K562 (cell line): ENCODE measurements at regions not wholly inside any gene's neighbourhood (a gene's known extent, or its start where the extent isn't known, plus 50 kb on each side); places are given as distances from the start of the nearest gene placed in this dataset.

Source experiments
- ATAC-seq: fragments of 200-7000 bp; cut with Tn5 transposase; 3 replicates; pipeline ENCODE4 v1.9.1; 2020; ENCODE audit warnings: moderate library complexity
- BruUV-seq: library from RNA; stranded (reverse); fragments of 400-500 nt; replicated peaks from 2 replicates; lab custom pipeline; 2021; lab: Mats Ljungman, UMichigan
- CTCF ChIA-PET: fragments of 300-600 bp; formaldehyde crosslinking; extraction: SDS; loops from one replicate; lab custom pipeline; 2021; ENCODE audit warnings: low intra/inter-chr PET ratio; lab: Yijun Ruan, JAX
- POLR2A ChIA-PET: fragments of 300-600, 350-650 bp; sonication (Branson Sonifier 250); formaldehyde crosslinking; extraction: SDS; loops from one replicate; lab custom pipeline; 2021; ENCODE audit warnings: antibody characterized with exemption, inconsistent platforms; lab: Yijun Ruan, JAX
- DNase-seq, 4 experiments: peaks; one replicate each; pipeline versions ENCODE4 v3.0.0 to v3.0.0-alpha.2; 2011 to 2018; ENCODE audit warnings: low spot score in 3 of 4, mixed read lengths in 3 of 4; ENCODE audit errors: extremely low read depth in 1 of 4
- FAIRE-seq: peaks from 2 replicates; lab custom pipeline; 2011; peaks lifted over from hg19 to GRCh38; lab: Jason Lieb, UNC
- H2AFZ ChIP-seq: 2 replicates; pipeline ENCODE4 v1.6.0; 2011; ENCODE audit warnings: low read depth, low read length, control low read depth, inconsistent platforms
- H3K27ac ChIP-seq: fragments of 200-600 bp; 3 replicates; pipeline ENCODE4 v1.8.0; 2011; ENCODE audit warnings: low read depth, mild to moderate bottlenecking, control low read depth, inconsistent platforms, low read length, moderate library complexity, mixed read lengths; ENCODE audit errors: extremely low read depth
- H3K27me3 ChIP-seq, 2 experiments: fragments of 300-600 bp in 1 of 2; 2 replicates in 1 of 2; 3 replicates in 1 of 2; pipeline versions ENCODE4 v1.6.0 to v1.8.0; 2011; ENCODE audit warnings: inconsistent platforms in 2 of 2, low read length in 2 of 2, mild to moderate bottlenecking in 1 of 2, mixed read lengths in 1 of 2, moderate library complexity in 1 of 2; ENCODE audit not compliant: control insufficient read depth in 2 of 2, insufficient read depth in 2 of 2
- H3K36me3 ChIP-seq: fragments of 300-600 bp; 3 replicates; pipeline ENCODE4 v1.8.0; 2011; ENCODE audit warnings: mild to moderate bottlenecking, low read length, inconsistent platforms; ENCODE audit not compliant: control insufficient read depth, insufficient read depth
- H3K4me1 ChIP-seq, 2 experiments: fragments of 200-600 bp in 1 of 2; replicated peaks in 1 of 2; 2 replicates in 1 of 2; 3 replicates in 1 of 2; pipeline versions ENCODE4 v1.5.1 to v1.8.0; 2011; ENCODE audit warnings: inconsistent platforms in 2 of 2, low read length in 2 of 2, mild to moderate bottlenecking in 1 of 2, mixed read lengths in 1 of 2, moderate library complexity in 1 of 2; ENCODE audit not compliant: control insufficient read depth in 2 of 2, insufficient read depth in 2 of 2
- H3K4me2 ChIP-seq: 2 replicates; pipeline ENCODE4 v1.6.1; 2011; ENCODE audit warnings: low read length, control low read depth, inconsistent platforms, mixed read lengths; ENCODE audit not compliant: insufficient read depth
- H3K4me3 ChIP-seq: fragments of 200-600 bp; sonication (generic), shearing (Covaris generic); 2 replicates; pipeline ENCODE4 v1.5.1; 2016; ENCODE audit warnings: control low read depth, inconsistent platforms
- H3K79me2 ChIP-seq: fragments of 200-600 bp; 3 replicates; pipeline ENCODE4 v1.8.0; 2011; ENCODE audit warnings: low read length, inconsistent platforms; ENCODE audit not compliant: control insufficient read depth, insufficient read depth
- H3K9ac ChIP-seq, 2 experiments: 2 replicates each; pipeline versions ENCODE4 v1.6.0 to v1.6.1; 2011; ENCODE audit warnings: low read depth in 2 of 2, low read length in 2 of 2, control low read depth in 1 of 2, inconsistent platforms in 1 of 2, mild to moderate bottlenecking in 1 of 2, mixed read lengths in 1 of 2; ENCODE audit not compliant: insufficient read depth in 1 of 2
- H3K9me1 ChIP-seq: one replicate; pipeline ENCODE4 v1.6.0; 2011; ENCODE audit warnings: inconsistent platforms, mild to moderate bottlenecking, low read length, moderate library complexity; ENCODE audit not compliant: control insufficient read depth, insufficient read depth
- H3K9me3 ChIP-seq: replicated peaks from 2 replicates; pipeline ENCODE4 v1.5.1; 2011; ENCODE audit warnings: low read depth, low read length, inconsistent platforms; ENCODE audit not compliant: control insufficient read depth, insufficient read depth
- H4K20me1 ChIP-seq: replicated peaks from 2 replicates; pipeline ENCODE4 v1.6.1; 2011; ENCODE audit warnings: low read length, inconsistent platforms, mixed read lengths; ENCODE audit not compliant: control insufficient read depth, insufficient read depth
- CC2D1A ChIP-seq: fragments of 450-650 bp; IDR thresholded peaks from 2 replicates; pipeline ENCODE4 v1.6.1; 2017; ENCODE audit warnings: mild to moderate bottlenecking
- CHD1 ChIP-seq: fragments of 200-600 bp; sonication (generic); IDR thresholded peaks from one replicate; pipeline ENCODE4 v1.6.1; 2012; ENCODE audit warnings: mild to moderate bottlenecking, moderate library complexity, low read length, inconsistent platforms
- CTCF ChIP-seq, 3 experiments: IDR thresholded peaks in 2 of 3; conservative IDR thresholded peaks in 1 of 3; 2 replicates each; pipeline ENCODE4 v1.5.1; 2011 to 2012; ENCODE audit warnings: low read length in 3 of 3, mild to moderate bottlenecking in 3 of 3, control low read depth in 2 of 3, improper control_type of control experiment in 1 of 3, inconsistent platforms in 1 of 3, low read depth in 1 of 3, mixed read lengths in 1 of 3, moderate library complexity in 1 of 3; ENCODE audit not compliant: insufficient read depth in 2 of 3
- DNMT1 ChIP-seq: fragments of 450-650 bp; IDR thresholded peaks from 2 replicates; pipeline ENCODE4 v1.6.1; 2016; ENCODE audit warnings: antibody characterized with exemption, mild to moderate bottlenecking
- GTF2E2 ChIP-seq: fragments of 200-800 bp; sonication (Bioruptor generic); IDR thresholded peaks from 2 replicates; pipeline ENCODE4 v1.6.1; 2016; ENCODE audit warnings: missing genetic modification characterization, missing compliant biosample characterization
- HNRNPL ChIP-seq: fragments of 200-400 bp; formaldehyde crosslinking; IDR thresholded peaks from 2 replicates; pipeline ENCODE4 v1.6.1; 2017; ENCODE audit warnings: low read depth, mild to moderate bottlenecking, low read length
- HSF4 ChIP-seq: fragments of 250-450 bp; sonication (Bioruptor Pico); IDR thresholded peaks from 2 replicates; pipeline ENCODE4 v2.1.2; 2022; ENCODE audit warnings: mild to moderate bottlenecking, moderate library complexity, borderline replicate concordance
- NCOA6 ChIP-seq: fragments of 450-650 bp; IDR thresholded peaks from 2 replicates; pipeline ENCODE4 v1.6.1; 2017; ENCODE audit warnings: mild to moderate bottlenecking
- NFATC3 ChIP-seq: fragments of 450-650 bp; IDR thresholded peaks from 2 replicates; pipeline ENCODE4 v1.6.1; 2017; ENCODE audit warnings: mild to moderate bottlenecking
- PHF8 ChIP-seq: fragments of 200-600 bp; sonication (generic); IDR thresholded peaks from 2 replicates; pipeline ENCODE4 v1.6.1; 2012; ENCODE audit warnings: mixed run types, mild to moderate bottlenecking, inconsistent platforms, low read length, moderate library complexity, borderline replicate concordance
- RCOR1 ChIP-seq, 2 experiments: IDR thresholded peaks; 2 replicates each; pipeline ENCODE4 v1.6.1; 2012; ENCODE audit warnings: low read depth in 2 of 2, low read length in 2 of 2, borderline replicate concordance in 1 of 2, improper control_type of control experiment in 1 of 2
- ZNF316 ChIP-seq: fragments of 450-650 bp; IDR thresholded peaks from 2 replicates; pipeline ENCODE4 v1.6.1; 2016
- ZNF431 ChIP-seq: sonication (generic); formaldehyde crosslinking; IDR thresholded peaks from 2 replicates; pipeline ENCODE4 v1.8.0; 2022; ENCODE audit warnings: mild to moderate bottlenecking, missing genetic modification reagents
- WGBS: fragments of 100-300 bp; shearing (Covaris generic); methylation state at CpG from one replicate; pipeline ENCODE4 v1.1.6; 2016; ENCODE audit warnings: low coverage, mixed read lengths; ENCODE audit not compliant: insufficient coverage; ENCODE audit errors: missing lambda C conversion rate; 5-methylcytosine and 5-hydroxymethylcytosine counted together
- in situ Hi-C: fragments of 300-500 bp; cut with MboI; formaldehyde crosslinking; loops from 4 replicates; pipeline ENCODE4 v1.15.0; 2018; ENCODE audit warnings: inconsistent platforms, mixed read lengths
- intact Hi-C: fragments of 100-400 bp; cut with micrococcal nuclease; formaldehyde crosslinking; loops from 2 replicates; pipeline ENCODE4 v1.14.2; 2022

- no peaks in the 10 kb centered on the region for H3K27me3 ChIP-seq
- no peak overlapping the region for H3K4me2 ChIP-seq
- ChIA-PET CTCF (no interaction called here), POLR2A (interaction anchor here (0.6 kb wide), 1 partner anchor 362 kb away, joined by 3 read pairs; no protein-coding TSS in a partner anchor)
- no peak overlapping the region for H3K4me3 ChIP-seq
- H3K27ac ChIP-seq, result no peak overlapping the region
- DNase-seq (no peak), ATAC-seq (no peak), FAIRE-seq (no peak)
- H3K9me1 ChIP-seq, result no peaks in the 10 kb centered on the region
- H3K4me1 ChIP-seq, result no peaks in the 10 kb centered on the region
- intact Hi-C loops, result no loop called here
- no peak overlapping the region for H3K9ac ChIP-seq
- H4K20me1 ChIP-seq, result no peaks in the 10 kb centered on the region
- WGBS, result 0% methylated on average over 8 of the region's 14 CpGs
- no TSS peak for BruUV-seq
- H2AFZ ChIP-seq, result no peak overlapping the region
- H3K36me3 ChIP-seq, result no peaks in the 10 kb centered on the region
- TF ChIP-seq CHD1 (no peak), HSF4 (CRISPR knock-in tag) (no peak), ZNF316 (no peak), GTF2E2 (no peak), RCOR1 (IDR thresholded peaks at IDR 0.05; ENCODE audit: borderline replicate concordance in 1 of 2, low read depth in 2 of 2, low read length in 2 of 2) (no peak), HNRNPL (no peak), NFATC3 (no peak), CTCF (IDR thresholded peaks at IDR 0.05 in 2 of 3, conservative IDR thresholded peaks at IDR 0.05 in 1 of 3; ENCODE audit: insufficient read depth in 2 of 3, low read depth in 1 of 3, low read length in 3 of 3) (no peak), CC2D1A (no peak), DNMT1 (no peak), PHF8 (no peak), NCOA6 (no peak), ZNF431 (CRISPR knock-in tag) (no peak)
- no peaks in the 10 kb centered on the region for H3K9me3 ChIP-seq
- no peaks in the 10 kb centered on the region for H3K79me2 ChIP-seq
- in situ Hi-C loops, result no loop called here
Measured at GRCh38 chr10:130833596-130833995, 477.9 kb downstream of the TCERG1L start.
